ENCODE measurements at regions not wholly inside any gene's neighbourhood (a gene's known extent, or its start where the extent isn't known, plus 50 kb on each side); places are given as distances from the start of the nearest gene placed in this dataset.

DNA sequence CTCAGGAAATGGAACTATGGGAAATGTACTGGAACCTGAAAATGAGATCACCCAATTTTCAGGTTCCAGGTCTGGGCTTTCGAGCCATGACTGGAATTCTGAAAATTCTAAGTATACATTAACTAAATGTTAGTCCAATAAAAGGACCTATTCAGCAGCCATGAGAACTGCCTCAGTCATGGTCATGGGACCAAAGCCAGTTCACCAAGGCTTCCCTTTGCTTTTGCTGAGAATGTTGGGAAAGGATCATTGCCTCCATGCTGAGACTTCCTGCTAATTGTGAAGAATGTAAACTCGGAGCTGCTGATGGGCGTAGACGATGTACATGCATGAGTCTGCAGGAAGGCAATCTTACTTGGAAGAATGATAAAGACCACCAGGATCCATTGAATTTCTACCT, 624.4 kb upstream of the SOX11 start:
- Histone ChIP-seq H3K27me3 (replicated peaks; ENCODE audit: insufficient read depth) (no peaks in the 10 kb centered on the region), H3K4me3 (no peak overlapping the region), H3K4me1 (ENCODE audit: control insufficient read depth in 1 of 2, low read depth in 2 of 2) (no peaks in the 10 kb centered on the region), H3K27ac (no peak overlapping the region), H3K36me3 (no peaks in the 10 kb centered on the region), H3K9me3 (no peaks in the 10 kb centered on the region)
- no peak for ATAC-seq (ENCODE audit: insufficient number of reproducible peaks, low FRiP score, low read depth)
- DNase-seq (ENCODE audit: low spot score): no peak
- TF ChIP-seq, protein P1, sequence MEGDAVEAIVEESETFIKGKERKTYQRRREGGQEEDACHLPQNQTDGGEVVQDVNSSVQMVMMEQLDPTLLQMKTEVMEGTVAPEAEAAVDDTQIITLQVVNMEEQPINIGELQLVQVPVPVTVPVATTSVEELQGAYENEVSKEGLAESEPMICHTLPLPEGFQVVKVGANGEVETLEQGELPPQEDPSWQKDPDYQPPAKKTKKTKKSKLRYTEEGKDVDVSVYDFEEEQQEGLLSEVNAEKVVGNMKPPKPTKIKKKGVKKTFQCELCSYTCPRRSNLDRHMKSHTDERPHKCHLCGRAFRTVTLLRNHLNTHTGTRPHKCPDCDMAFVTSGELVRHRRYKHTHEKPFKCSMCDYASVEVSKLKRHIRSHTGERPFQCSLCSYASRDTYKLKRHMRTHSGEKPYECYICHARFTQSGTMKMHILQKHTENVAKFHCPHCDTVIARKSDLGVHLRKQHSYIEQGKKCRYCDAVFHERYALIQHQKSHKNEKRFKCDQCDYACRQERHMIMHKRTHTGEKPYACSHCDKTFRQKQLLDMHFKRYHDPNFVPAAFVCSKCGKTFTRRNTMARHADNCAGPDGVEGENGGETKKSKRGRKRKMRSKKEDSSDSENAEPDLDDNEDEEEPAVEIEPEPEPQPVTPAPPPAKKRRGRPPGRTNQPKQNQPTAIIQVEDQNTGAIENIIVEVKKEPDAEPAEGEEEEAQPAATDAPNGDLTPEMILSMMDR (IDR thresholded peaks at IDR 0.05): no peak

DNA sequence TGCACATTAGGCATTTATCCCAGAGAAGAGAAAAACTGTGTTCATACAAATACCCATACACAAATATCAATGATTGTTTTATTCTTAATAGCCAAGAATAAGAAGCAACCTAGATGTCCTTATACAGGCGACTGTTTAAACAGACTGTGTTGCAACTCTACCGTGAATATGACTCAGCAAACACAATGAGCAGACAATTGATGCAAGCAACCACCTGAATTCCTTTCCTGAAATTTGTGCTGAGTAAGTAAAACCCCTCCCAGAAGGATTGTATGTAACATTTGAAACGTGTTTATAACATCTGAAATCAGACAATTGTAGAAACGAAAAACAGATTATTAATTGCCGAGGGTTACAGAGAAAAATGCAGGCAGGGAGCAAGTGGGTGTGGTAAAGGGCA, 621.9 kb upstream of the SOX11 start:
- Histone ChIP-seq H3K36me3 (no peaks in the 10 kb centered on the region), H3K27ac (no peak overlapping the region), H3K9me3 (no peaks in the 10 kb centered on the region), H3K4me1 (ENCODE audit: control insufficient read depth in 1 of 2, low read depth in 2 of 2) (no peaks in the 10 kb centered on the region), H3K27me3 (replicated peaks; ENCODE audit: insufficient read depth) (no peaks in the 10 kb centered on the region), H3K4me3 (no peak overlapping the region)
- TF ChIP-seq, protein P1 (IDR thresholded peaks at IDR 0.05): no peak
- ATAC-seq (ENCODE audit: insufficient number of reproducible peaks, low FRiP score, low read depth): no peak
- DNase-seq (ENCODE audit: low spot score): no peak

DNA sequence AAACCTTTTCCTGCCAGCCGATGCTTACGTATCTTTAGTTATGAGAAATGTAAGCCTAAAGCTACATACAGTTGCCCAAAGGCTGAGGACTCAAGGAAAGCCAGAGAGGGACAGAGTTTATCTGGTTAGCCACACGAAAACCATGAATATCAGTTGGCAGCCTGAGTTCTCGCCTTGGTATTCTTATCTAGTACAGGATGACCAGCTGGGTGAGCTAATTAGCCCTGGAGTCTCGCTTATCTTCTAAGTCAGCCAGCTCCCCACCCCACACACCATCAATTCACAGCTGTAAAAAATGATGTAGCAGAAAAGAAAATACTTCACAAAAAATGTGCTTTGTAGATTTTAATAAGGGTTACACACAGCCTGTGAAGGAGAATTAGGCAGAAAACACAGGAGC, 617.5 kb upstream of the SOX11 start:
- Histone ChIP-seq H3K4me3 (no peak overlapping the region), H3K27me3 (replicated peaks; ENCODE audit: insufficient read depth) (no peaks in the 10 kb centered on the region), H3K4me1 (ENCODE audit: control insufficient read depth in 1 of 2, low read depth in 2 of 2) (no peaks in the 10 kb centered on the region), H3K36me3 (no peaks in the 10 kb centered on the region), H3K9me3 (no peaks in the 10 kb centered on the region), H3K27ac (no peak overlapping the region)
- TF ChIP-seq, protein P1 (IDR thresholded peaks at IDR 0.05): no peak
- ATAC-seq (ENCODE audit: insufficient number of reproducible peaks, low FRiP score, low read depth): no peak
- DNase-seq (ENCODE audit: low spot score): no peak

GRCh38 chr2:5076599-5076998, 615.6 kb upstream of the SOX11 start:
- no peaks in the 10 kb centered on the region for H3K9me3 ChIP-seq
- H3K27me3 ChIP-seq (replicated peaks; ENCODE audit: insufficient read depth): no peaks in the 10 kb centered on the region
- H3K4me1 ChIP-seq (ENCODE audit: control insufficient read depth in 1 of 2, low read depth in 2 of 2): no peaks in the 10 kb centered on the region
- no peak overlapping the region for H3K27ac ChIP-seq
- DNase-seq (ENCODE audit: low spot score): no peak
- H3K36me3 ChIP-seq: no peaks in the 10 kb centered on the region
- TF ChIP-seq, protein P1 (IDR thresholded peaks at IDR 0.05): no peak
- H3K4me3 ChIP-seq: no peak overlapping the region
- no peak for ATAC-seq (ENCODE audit: insufficient number of reproducible peaks, low FRiP score, low read depth)

DNA sequence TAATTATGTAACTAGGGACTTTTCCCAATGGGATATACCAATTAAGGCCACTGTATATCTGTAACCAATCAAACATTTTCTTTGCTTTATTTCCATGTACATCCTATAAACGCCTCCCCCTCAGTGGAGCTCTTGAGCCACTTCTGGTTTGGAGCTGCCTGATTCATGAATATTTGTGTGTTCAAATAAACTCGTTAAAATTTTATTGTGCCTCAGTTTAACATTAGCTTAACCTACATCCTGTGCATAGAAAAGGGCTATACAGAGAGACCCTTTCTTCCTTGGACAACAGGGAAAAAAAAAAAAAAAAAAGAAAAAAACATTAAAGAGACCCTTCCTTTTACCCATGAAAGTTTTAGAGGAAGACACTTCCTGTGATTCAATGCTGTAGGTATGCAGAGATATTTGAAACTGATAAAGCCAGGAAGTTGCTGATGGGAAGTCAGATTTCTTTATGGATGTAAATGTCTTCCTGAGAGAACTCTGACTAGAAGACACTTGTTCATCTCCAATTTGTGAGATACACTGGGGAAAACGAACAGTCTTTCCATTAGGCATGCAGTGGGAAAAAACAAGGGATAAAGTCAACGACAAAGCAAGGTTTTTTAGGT, 614.6 kb upstream of the SOX11 start:
- H3K4me1 ChIP-seq (ENCODE audit: control insufficient read depth in 1 of 2, low read depth in 2 of 2): no peaks in the 10 kb centered on the region
- no peaks in the 10 kb centered on the region for H3K9me3 ChIP-seq
- no peak overlapping the region for H3K27ac ChIP-seq
- TF ChIP-seq, protein P1 (IDR thresholded peaks at IDR 0.05): no peak
- DNase-seq (ENCODE audit: low spot score) (no peak), ATAC-seq (ENCODE audit: insufficient number of reproducible peaks, low FRiP score, low read depth) (no peak)
- no peaks in the 10 kb centered on the region for H3K27me3 ChIP-seq (replicated peaks; ENCODE audit: insufficient read depth)
- H3K36me3 ChIP-seq: no peaks in the 10 kb centered on the region
- H3K4me3 ChIP-seq: no peak overlapping the region

Data from thoracic aorta (tissue), 2 donors.